ENCODE measurements at regions not wholly inside any gene's neighbourhood (a gene's known extent, or its start where the extent isn't known, plus 50 kb on each side); places are given as distances from the start of the nearest gene placed in this dataset.

DNA sequence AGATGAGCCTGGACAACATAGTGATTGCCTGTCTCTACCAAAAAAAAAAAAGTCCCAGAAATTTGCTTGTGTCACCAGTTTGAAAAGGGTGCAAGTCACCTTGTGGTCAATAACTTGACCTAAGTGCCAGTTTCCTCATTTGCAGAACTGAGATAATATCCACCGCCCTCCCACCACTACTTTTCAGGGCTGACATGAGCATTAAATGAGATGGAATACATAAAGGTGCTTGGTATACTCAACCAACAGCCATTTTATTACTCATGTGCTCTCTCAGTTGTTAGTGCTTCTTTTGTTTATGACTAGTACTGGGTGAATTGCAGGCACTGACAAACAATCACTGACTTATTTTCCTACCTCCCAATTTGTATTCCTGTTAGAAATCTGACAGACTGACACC, 340.5 kb upstream of the SATB1 start:
- H4K20me1 ChIP-seq (ENCODE audit: insufficient read depth, low read length) = no peaks in the 10 kb centered on the region
- H3K27me3 ChIP-seq (ENCODE audit: control insufficient read depth, insufficient read depth, low read length) = no peaks in the 10 kb centered on the region
- H3K23ac ChIP-seq (ENCODE audit: low read depth, low read length) = no peak overlapping the region
- H3K9me1 ChIP-seq (ENCODE audit: insufficient read depth, low read length) = no peaks in the 10 kb centered on the region
- H3K4me2 ChIP-seq (ENCODE audit: low read depth, low read length) = no peak overlapping the region
- in situ Hi-C loops (cut with MboI; ENCODE audit: low sequenced_read_pairs) = no loop called here
- no peak overlapping the region for H2AK5ac ChIP-seq (ENCODE audit: low read depth, low read length)
- no peak overlapping the region for H4K8ac ChIP-seq (ENCODE audit: low read depth in 2 of 2, low read length in 2 of 2)
- H4K91ac ChIP-seq (ENCODE audit: insufficient read depth, low read depth, low read length) = no peak overlapping the region
- no peak overlapping the region for H3K27ac ChIP-seq (ENCODE audit: insufficient read depth, low read length)
- no peak overlapping the region for H2BK5ac ChIP-seq (ENCODE audit: low read depth, low read length, poor library complexity, severe bottlenecking)
- no peaks in the 10 kb centered on the region for H3K79me1 ChIP-seq (ENCODE audit: low read depth in 1 of 2, low read length in 2 of 2)
- no peak overlapping the region for H2BK20ac ChIP-seq (ENCODE audit: low read depth, low read length)
- H3K9me3 ChIP-seq (ENCODE audit: control insufficient read depth, insufficient read depth, low read length) = peaks cover 5% of the 10 kb centered on the region; the same call in 1 of the 2 replicates
- ChIA-PET CTCF (no interaction called here), POLR2A (ENCODE audit: unreplicated experiment) (no interaction called here)
- no peak overlapping the region for H3K9ac ChIP-seq (ENCODE audit: low read depth, low read length)
- no peak for ATAC-seq (ENCODE audit: low read depth)
- H3K56ac ChIP-seq (ENCODE audit: extremely low read depth, insufficient read depth, low read length) = no peak overlapping the region
- H2AK9ac ChIP-seq (replicated peaks; ENCODE audit: low read depth, low read length, poor library complexity) = no peak overlapping the region
- WGBS, 2 experiments (ENCODE audit: extremely low coverage in 2 of 2, insufficient read length in 1 of 2) = no CpG with 5 or more reads among the region's 1 CpG
- H2AFZ ChIP-seq (replicated peaks; ENCODE audit: low read length, poor library complexity) = no peak overlapping the region
- no peak overlapping the region for H3K18ac ChIP-seq (ENCODE audit: low read depth, low read length)
- H3K14ac ChIP-seq (replicated peaks; ENCODE audit: low read depth, low read length) = no peak overlapping the region
- no peak overlapping the region for H2BK15ac ChIP-seq (ENCODE audit: low read depth, low read length)
- H2BK120ac ChIP-seq (ENCODE audit: low read depth, low read length) = no peak overlapping the region
- no peak overlapping the region for H3K4ac ChIP-seq (ENCODE audit: low read depth, low read length)
- intact Hi-C loops (cut with micrococcal nuclease) = no loop called here
- no peaks in the 10 kb centered on the region for H3K36me3 ChIP-seq (ENCODE audit: control insufficient read depth, insufficient read depth, low read length)
- no peak overlapping the region for H3K4me3 ChIP-seq (ENCODE audit: insufficient read depth, low read depth, low read length)
- DNase-seq = no peak
- no peak overlapping the region for H4K5ac ChIP-seq (ENCODE audit: low read depth, low read length)
- no TSS peak for BruUV-seq (replicated peaks)
- dilution Hi-C loops (cut with HindIII; ENCODE audit: low sequenced_read_pairs, unreplicated experiment) = no loop called here
- no peak for TF ChIP-seq RCOR1 (IDR thresholded peaks at IDR 0.05; ENCODE audit: insufficient replicate concordance, low read length)
- no peak for TF ChIP-seq CTCF (conservative IDR thresholded peaks at IDR 0.05; ENCODE audit: low read depth, low read length)
- TF ChIP-seq POLR2A (IDR thresholded peaks at IDR 0.05; ENCODE audit: low read depth, low read length) = no peak
- no peak for TF ChIP-seq CEBPB (IDR thresholded peaks at IDR 0.05; ENCODE audit: low read depth, low read length)
- TF ChIP-seq RAD21 (IDR thresholded peaks at IDR 0.05; ENCODE audit: low read length) = no peak
- no peak for TF ChIP-seq NFE2L2 (IDR thresholded peaks at IDR 0.05; ENCODE audit: low read depth, low read length)
- no peak for TF ChIP-seq SMC3 (IDR thresholded peaks at IDR 0.05; ENCODE audit: low read depth, low read length)
- no peak for TF ChIP-seq ELK1 (IDR thresholded peaks at IDR 0.05; ENCODE audit: borderline replicate concordance, low read depth, low read length)
- no peak for TF ChIP-seq CHD1 (IDR thresholded peaks at IDR 0.05; ENCODE audit: low read depth, low read length)
- TF ChIP-seq MXI1 (IDR thresholded peaks at IDR 0.05; ENCODE audit: borderline replicate concordance, low read depth, low read length) = no peak
- TF ChIP-seq FOS (IDR thresholded peaks at IDR 0.05; ENCODE audit: low read depth, low read length) = no peak
- no peak for TF ChIP-seq MAZ (IDR thresholded peaks at IDR 0.05; ENCODE audit: borderline replicate concordance, low read depth, low read length)
- TF ChIP-seq RFX5 (IDR thresholded peaks at IDR 0.05; ENCODE audit: low read depth, low read length) = no peak
- TF ChIP-seq, protein P1, sequence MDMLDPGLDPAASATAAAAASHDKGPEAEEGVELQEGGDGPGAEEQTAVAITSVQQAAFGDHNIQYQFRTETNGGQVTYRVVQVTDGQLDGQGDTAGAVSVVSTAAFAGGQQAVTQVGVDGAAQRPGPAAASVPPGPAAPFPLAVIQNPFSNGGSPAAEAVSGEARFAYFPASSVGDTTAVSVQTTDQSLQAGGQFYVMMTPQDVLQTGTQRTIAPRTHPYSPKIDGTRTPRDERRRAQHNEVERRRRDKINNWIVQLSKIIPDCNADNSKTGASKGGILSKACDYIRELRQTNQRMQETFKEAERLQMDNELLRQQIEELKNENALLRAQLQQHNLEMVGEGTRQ (IDR thresholded peaks at IDR 0.05; ENCODE audit: low read depth, low read length) = no peak
- TF ChIP-seq BHLHE40 (IDR thresholded peaks at IDR 0.05; ENCODE audit: low read depth, low read length) = no peak
- no peak for TF ChIP-seq MAFK (IDR thresholded peaks at IDR 0.05; ENCODE audit: low read depth, low read length)
- no peaks in the 10 kb centered on the region for H3K4me1 ChIP-seq (ENCODE audit: control insufficient read depth, insufficient read depth, low read length)
